ENCODE measurements at regions not wholly inside any gene's neighbourhood (a gene's known extent, or its start where the extent isn't known, plus 50 kb on each side); places are given as distances from the start of the nearest gene placed in this dataset.

DNA sequence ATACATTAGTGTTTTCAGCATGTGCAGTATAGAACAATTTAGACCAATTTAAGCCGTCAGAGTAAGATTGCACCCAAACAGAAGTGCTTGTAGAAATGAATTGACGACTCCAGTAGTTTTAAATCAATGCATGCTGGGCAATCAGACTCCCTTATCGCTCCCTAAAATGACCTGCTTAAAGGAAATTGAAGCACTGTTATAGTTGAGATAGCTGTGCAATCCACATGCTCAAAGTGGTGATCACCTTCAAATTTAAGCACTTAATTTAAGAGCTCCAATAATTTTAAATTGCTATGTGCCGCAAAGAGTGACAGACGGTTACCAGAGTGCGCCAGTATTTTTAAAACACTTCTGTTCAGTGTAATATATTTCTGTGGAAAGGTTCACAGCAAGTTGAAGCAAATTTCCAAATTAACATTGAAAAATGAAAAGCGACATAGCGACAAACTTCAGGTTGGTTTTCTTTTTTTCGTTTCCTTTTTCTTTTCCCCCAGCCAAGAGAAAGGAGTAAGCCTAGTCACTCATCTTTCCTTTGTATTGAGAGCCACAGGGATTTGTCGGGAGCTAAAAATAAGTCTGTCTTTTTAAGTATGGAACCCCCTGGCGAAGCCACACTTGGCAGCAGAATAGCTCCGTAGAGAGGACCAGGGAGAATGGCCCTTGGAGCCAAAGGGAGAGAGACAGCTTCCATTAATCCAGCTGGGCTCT is 436.4 kb upstream of the RBMS3 start:
- no peak overlapping the region for H3K4me2 ChIP-seq (ENCODE audit: low read depth, low read length, poor library complexity, severe bottlenecking)
- H3K9me3 ChIP-seq (ENCODE audit: insufficient read depth, low read length), result no peaks in the 10 kb centered on the region
- no peak for TF ChIP-seq EZH2phosphoT487 (conservative IDR thresholded peaks at IDR 0.05; ENCODE audit: low read length)
- TF ChIP-seq, protein P1, sequence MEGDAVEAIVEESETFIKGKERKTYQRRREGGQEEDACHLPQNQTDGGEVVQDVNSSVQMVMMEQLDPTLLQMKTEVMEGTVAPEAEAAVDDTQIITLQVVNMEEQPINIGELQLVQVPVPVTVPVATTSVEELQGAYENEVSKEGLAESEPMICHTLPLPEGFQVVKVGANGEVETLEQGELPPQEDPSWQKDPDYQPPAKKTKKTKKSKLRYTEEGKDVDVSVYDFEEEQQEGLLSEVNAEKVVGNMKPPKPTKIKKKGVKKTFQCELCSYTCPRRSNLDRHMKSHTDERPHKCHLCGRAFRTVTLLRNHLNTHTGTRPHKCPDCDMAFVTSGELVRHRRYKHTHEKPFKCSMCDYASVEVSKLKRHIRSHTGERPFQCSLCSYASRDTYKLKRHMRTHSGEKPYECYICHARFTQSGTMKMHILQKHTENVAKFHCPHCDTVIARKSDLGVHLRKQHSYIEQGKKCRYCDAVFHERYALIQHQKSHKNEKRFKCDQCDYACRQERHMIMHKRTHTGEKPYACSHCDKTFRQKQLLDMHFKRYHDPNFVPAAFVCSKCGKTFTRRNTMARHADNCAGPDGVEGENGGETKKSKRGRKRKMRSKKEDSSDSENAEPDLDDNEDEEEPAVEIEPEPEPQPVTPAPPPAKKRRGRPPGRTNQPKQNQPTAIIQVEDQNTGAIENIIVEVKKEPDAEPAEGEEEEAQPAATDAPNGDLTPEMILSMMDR (IDR thresholded peaks at IDR 0.05; ENCODE audit: insufficient read depth, low read length, poor library complexity, severe bottlenecking), result no peak
- no peaks in the 10 kb centered on the region for H3K79me2 ChIP-seq (ENCODE audit: insufficient read depth, low read length)
- H4K20me1 ChIP-seq (ENCODE audit: low read depth, low read length), result no peaks in the 10 kb centered on the region
- no peaks in the 10 kb centered on the region for H3F3A ChIP-seq (ENCODE audit: insufficient read depth)
- no peak overlapping the region for H3K4me3 ChIP-seq (ENCODE audit: insufficient read depth, low read length, poor library complexity, severe bottlenecking)
- no peaks in the 10 kb centered on the region for H3K36me3 ChIP-seq (ENCODE audit: low read length)
- no peak overlapping the region for H2AFZ ChIP-seq (ENCODE audit: low read depth, low read length, severe bottlenecking)
- no peak overlapping the region for H3K9ac ChIP-seq (ENCODE audit: low read length)
- H3K9me2 ChIP-seq (replicated peaks; ENCODE audit: insufficient read depth, low read length), result no peaks in the 10 kb centered on the region
- H3K27ac ChIP-seq (ENCODE audit: low read depth, low read length), result no peak overlapping the region
- H3K27me3 ChIP-seq (ENCODE audit: low read length), result no peaks in the 10 kb centered on the region

DNA sequence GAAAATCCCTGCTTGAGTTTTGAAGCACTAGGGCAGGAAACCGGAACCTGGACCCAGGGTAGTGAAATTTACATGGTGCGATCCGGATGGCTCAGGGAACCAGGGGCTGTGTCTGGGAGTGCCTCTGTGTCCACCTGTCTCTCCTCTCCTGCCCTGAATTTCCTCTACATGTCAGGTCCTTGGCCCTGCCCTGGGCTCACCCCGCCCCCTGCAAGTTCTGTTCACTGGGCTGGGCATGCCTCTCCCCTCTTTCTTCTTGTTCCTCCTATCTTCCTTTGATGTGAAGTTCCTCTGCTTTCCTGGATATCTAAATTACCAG is 435.9 kb upstream of the RBMS3 start:
- H4K20me1 ChIP-seq (ENCODE audit: low read depth, low read length), result no peaks in the 10 kb centered on the region
- H3K4me3 ChIP-seq (ENCODE audit: insufficient read depth, low read length, poor library complexity, severe bottlenecking), result no peak overlapping the region
- no peaks in the 10 kb centered on the region for H3K9me2 ChIP-seq (replicated peaks; ENCODE audit: insufficient read depth, low read length)
- H3K36me3 ChIP-seq (ENCODE audit: low read length), result no peaks in the 10 kb centered on the region
- no peaks in the 10 kb centered on the region for H3K27me3 ChIP-seq (ENCODE audit: low read length)
- H3F3A ChIP-seq (ENCODE audit: insufficient read depth), result no peaks in the 10 kb centered on the region
- no peak overlapping the region for H2AFZ ChIP-seq (ENCODE audit: low read depth, low read length, severe bottlenecking)
- TF ChIP-seq, protein P1 (IDR thresholded peaks at IDR 0.05; ENCODE audit: insufficient read depth, low read length, poor library complexity, severe bottlenecking), result no peak
- no peak for TF ChIP-seq EZH2phosphoT487 (conservative IDR thresholded peaks at IDR 0.05; ENCODE audit: low read length)
- no peak overlapping the region for H3K4me2 ChIP-seq (ENCODE audit: low read depth, low read length, poor library complexity, severe bottlenecking)
- no peak overlapping the region for H3K9ac ChIP-seq (ENCODE audit: low read length)
- no peaks in the 10 kb centered on the region for H3K9me3 ChIP-seq (ENCODE audit: insufficient read depth, low read length)
- no peak overlapping the region for H3K27ac ChIP-seq (ENCODE audit: low read depth, low read length)
- H3K79me2 ChIP-seq (ENCODE audit: insufficient read depth, low read length), result no peaks in the 10 kb centered on the region

DNA sequence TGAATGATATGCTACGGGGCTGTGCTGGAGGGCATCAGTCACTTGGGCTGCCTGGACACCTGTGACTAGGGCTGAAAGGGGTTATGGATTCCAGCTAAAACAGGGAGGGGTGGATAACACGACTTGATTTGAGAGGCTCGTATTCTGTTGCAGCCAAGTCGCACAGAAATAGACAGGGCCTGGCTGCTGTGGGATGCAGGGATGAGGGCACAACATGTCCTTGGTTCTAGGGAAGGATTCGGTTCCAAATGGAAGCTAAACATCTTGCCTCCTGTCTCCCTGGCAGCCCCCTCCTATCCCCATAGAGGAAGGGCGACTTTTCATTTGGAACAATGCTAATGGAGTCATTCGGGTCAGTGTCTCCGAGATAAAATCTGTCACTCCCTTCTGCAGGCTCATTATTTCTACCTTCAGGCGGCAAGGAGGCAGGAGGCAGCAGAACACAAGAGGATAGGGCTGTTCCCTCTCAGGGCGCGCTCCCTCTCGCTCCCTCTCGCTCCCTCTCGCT is 433.8 kb upstream of the RBMS3 start:
- no peaks in the 10 kb centered on the region for H3K9me2 ChIP-seq (replicated peaks; ENCODE audit: insufficient read depth, low read length)
- H3K4me3 ChIP-seq (ENCODE audit: insufficient read depth, low read length, poor library complexity, severe bottlenecking), result no peak overlapping the region
- no peaks in the 10 kb centered on the region for H3K27me3 ChIP-seq (ENCODE audit: low read length)
- H3K9me3 ChIP-seq (ENCODE audit: insufficient read depth, low read length), result no peaks in the 10 kb centered on the region
- TF ChIP-seq, protein P1 (IDR thresholded peaks at IDR 0.05; ENCODE audit: insufficient read depth, low read length, poor library complexity, severe bottlenecking), result no peak
- TF ChIP-seq EZH2phosphoT487 (conservative IDR thresholded peaks at IDR 0.05; ENCODE audit: low read length), result no peak
- no peaks in the 10 kb centered on the region for H3K79me2 ChIP-seq (ENCODE audit: insufficient read depth, low read length)
- H4K20me1 ChIP-seq (ENCODE audit: low read depth, low read length), result no peaks in the 10 kb centered on the region
- no peak overlapping the region for H3K9ac ChIP-seq (ENCODE audit: low read length)
- H3K36me3 ChIP-seq (ENCODE audit: low read length), result no peaks in the 10 kb centered on the region
- no peak overlapping the region for H3K4me2 ChIP-seq (ENCODE audit: low read depth, low read length, poor library complexity, severe bottlenecking)
- no peak overlapping the region for H3K27ac ChIP-seq (ENCODE audit: low read depth, low read length)
- no peaks in the 10 kb centered on the region for H3F3A ChIP-seq (ENCODE audit: insufficient read depth)
- no peak overlapping the region for H2AFZ ChIP-seq (ENCODE audit: low read depth, low read length, severe bottlenecking)
